Effector memory CD4-positive, alpha-beta T cell (primary cell): ENCODE measurements at regions not wholly inside any gene's neighbourhood (a gene's known extent, or its start where the extent isn't known, plus 50 kb on each side); places are given as distances from the start of the nearest gene placed in this dataset.
"Not testable (repeated sequence)": the region's sequence is repeated elsewhere in the genome, so short reads cannot be mapped to it uniquely, and the experiment has no call there.

ENCODE experiments used
- DNase-seq, 3 donors: peaks; one replicate each; pipeline ENCODE4 v3.0.0-alpha.2; 2020
- H3K27ac ChIP-seq: 2 replicates; pipeline ENCODE4 v1.7.0; 2013; ENCODE audit warnings: mild to moderate bottlenecking, low read length, moderate library complexity; ENCODE audit not compliant: insufficient read depth, poor library complexity, severe bottlenecking
- H3K27me3 ChIP-seq: replicated peaks from 2 replicates; pipeline ENCODE4 v1.7.0; 2013; ENCODE audit warnings: mild to moderate bottlenecking, low read length; ENCODE audit not compliant: insufficient read depth, control insufficient read depth, poor library complexity, severe bottlenecking
- H3K36me3 ChIP-seq: 2 replicates; pipeline ENCODE4 v1.7.0; 2013; ENCODE audit warnings: mild to moderate bottlenecking, low read length, moderate library complexity; ENCODE audit not compliant: control insufficient read depth, insufficient read depth
- H3K4me1 ChIP-seq: 2 replicates; pipeline ENCODE4 v1.7.0; 2013; ENCODE audit warnings: low read length, mild to moderate bottlenecking; ENCODE audit not compliant: control insufficient read depth, insufficient read depth, poor library complexity, severe bottlenecking
- H3K4me3 ChIP-seq: 2 replicates; pipeline ENCODE4 v1.7.0; 2013; ENCODE audit warnings: low read length, low read depth, mild to moderate bottlenecking; ENCODE audit not compliant: insufficient read depth, poor library complexity, severe bottlenecking
- H3K9me3 ChIP-seq: 2 replicates; pipeline ENCODE4 v1.7.0; 2013; ENCODE audit warnings: mild to moderate bottlenecking, low read length, moderate library complexity; ENCODE audit not compliant: control insufficient read depth

GRCh38 chr5:142208777-142209312 lies 100.3 kb downstream of the NDFIP1 start:
- no peaks in the 10 kb centered on the region for H3K4me1 ChIP-seq
- H3K27ac ChIP-seq: no peak overlapping the region
- no peaks in the 10 kb centered on the region for H3K36me3 ChIP-seq
- no peaks in the 10 kb centered on the region for H3K27me3 ChIP-seq
- no peak for DNase-seq
- no peaks in the 10 kb centered on the region for H3K9me3 ChIP-seq
- H3K4me3 ChIP-seq: no peak overlapping the region

GRCh38 chr5:142208244-142208643 lies 99.7 kb downstream of the NDFIP1 start:
- not testable (repeated sequence) for H3K36me3 ChIP-seq, H3K4me1 ChIP-seq, H3K27me3 ChIP-seq, DNase-seq, H3K27ac ChIP-seq, H3K4me3 ChIP-seq, H3K9me3 ChIP-seq

- H3K27me3 ChIP-seq: no peaks in the 10 kb centered on the region
- no peak for DNase-seq
Observed at GRCh38 chr5:142206801-142207200, 98.2 kb downstream of the NDFIP1 start.

GRCh38 chr5:142204219-142204618 lies 95.6 kb downstream of the NDFIP1 start:
- Histone ChIP-seq H3K9me3 (no peaks in the 10 kb centered on the region), H3K27ac (no peak overlapping the region), H3K27me3 (no peaks in the 10 kb centered on the region), H3K36me3 (no peaks in the 10 kb centered on the region), H3K4me1 (no peaks in the 10 kb centered on the region), H3K4me3 (no peak overlapping the region)
- DNase-seq: no peak

More at GRCh38 chr5:142206801-142207200, 98.2 kb downstream of the NDFIP1 start:
- Histone ChIP-seq H3K9me3 (no peaks in the 10 kb centered on the region), H3K27ac (no peak overlapping the region), H3K4me1 (no peaks in the 10 kb centered on the region), H3K36me3 (no peaks in the 10 kb centered on the region), H3K4me3 (no peak overlapping the region)
